ENCODE measurements at regions not wholly inside any gene's neighbourhood (a gene's known extent, or its start where the extent isn't known, plus 50 kb on each side); places are given as distances from the start of the nearest gene placed in this dataset.
"Not testable (repeated sequence)": the region's sequence is repeated elsewhere in the genome, so short reads cannot be mapped to it uniquely, and the experiment has no call there.

GRCh38 chr5:27854243-27854852 is 816.0 kb upstream of the CDH9 start:
- H3K9me3 Mint-ChIP-seq, result peaks cover 6 to 35% (median 16%) of the 10 kb centered on the region in 8 donors
- intact Hi-C loops (cut with micrococcal nuclease), result no loop called here

DNA sequence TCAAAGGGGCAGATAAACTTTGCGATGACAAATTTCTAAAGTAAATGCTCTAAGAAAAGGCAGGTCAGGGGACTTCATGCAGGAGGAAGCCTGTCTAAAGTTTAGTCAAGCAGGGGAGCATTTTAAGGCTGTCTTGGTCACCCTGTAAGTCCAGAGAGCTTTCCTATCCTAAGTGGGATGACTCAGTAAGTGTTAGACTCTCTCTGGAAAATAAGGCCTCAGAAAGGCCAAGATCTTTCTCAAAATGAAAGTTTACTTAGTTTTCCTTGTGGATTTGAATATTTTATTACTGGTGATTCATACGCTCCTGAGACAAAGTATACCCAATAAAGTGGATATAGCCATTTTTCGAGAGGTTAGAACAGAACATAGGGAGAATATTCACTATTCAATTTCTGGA is 806.9 kb upstream of the CDH9 start:
- peaks cover 4 to 19% (median 11%) of the 10 kb centered on the region in 8 donors for H3K9me3 Mint-ChIP-seq
- Histone ChIP-seq H3K4me1 (ENCODE audit: insufficient read depth, low read length) (no peaks in the 10 kb centered on the region), H3K4me3 (ENCODE audit: low read length in 2 of 2) (no peak overlapping the region), H3K27ac (ENCODE audit: low read depth, low read length) (no peak overlapping the region), H3K9me3 (ENCODE audit: control insufficient read depth in 1 of 2, low read length in 2 of 2) (no peaks in the 10 kb centered on the region), H3K27me3 (ENCODE audit: insufficient read depth, low read length) (no peaks in the 10 kb centered on the region), H3K36me3 (ENCODE audit: insufficient read depth, low read length) (no peaks in the 10 kb centered on the region)
- H3K36me3 Mint-ChIP-seq, result no peaks in the 10 kb centered on the region
- H3K27ac Mint-ChIP-seq, result no peak overlapping the region
- DNase-seq, result no peak
- ChIA-PET CTCF (ENCODE audit: partially characterized antibody) (no interaction called here), POLR2A (ENCODE audit: partially characterized antibody) (no interaction called here)
- intact Hi-C loops (cut with micrococcal nuclease), result no loop called here
- no peaks in the 10 kb centered on the region for H3K27me3 Mint-ChIP-seq
- H3K4me1 Mint-ChIP-seq, result no peaks in the 10 kb centered on the region
- no peak overlapping the region for H3K4me3 Mint-ChIP-seq

More at GRCh38 chr5:27854243-27854852, 816.0 kb upstream of the CDH9 start:
- no peaks in the 10 kb centered on the region for H3K36me3 Mint-ChIP-seq
- Histone ChIP-seq H3K4me3 (ENCODE audit: low read length in 2 of 2) (no peak overlapping the region), H3K9me3 (ENCODE audit: control insufficient read depth in 1 of 2, low read length in 2 of 2) (no peaks in the 10 kb centered on the region), H3K36me3 (ENCODE audit: insufficient read depth, low read length) (no peaks in the 10 kb centered on the region), H3K27ac (ENCODE audit: low read depth, low read length) (no peak overlapping the region), H3K27me3 (ENCODE audit: insufficient read depth, low read length) (no peaks in the 10 kb centered on the region), H3K4me1 (ENCODE audit: insufficient read depth, low read length) (no peaks in the 10 kb centered on the region)
- no peaks in the 10 kb centered on the region for H3K4me1 Mint-ChIP-seq
- no peaks in the 10 kb centered on the region for H3K27me3 Mint-ChIP-seq
- no peak overlapping the region for H3K27ac Mint-ChIP-seq
- ChIA-PET POLR2A (ENCODE audit: partially characterized antibody) (no interaction called here), CTCF (ENCODE audit: partially characterized antibody) (no interaction called here)
- DNase-seq, result no peak
- no peak overlapping the region for H3K4me3 Mint-ChIP-seq

DNA sequence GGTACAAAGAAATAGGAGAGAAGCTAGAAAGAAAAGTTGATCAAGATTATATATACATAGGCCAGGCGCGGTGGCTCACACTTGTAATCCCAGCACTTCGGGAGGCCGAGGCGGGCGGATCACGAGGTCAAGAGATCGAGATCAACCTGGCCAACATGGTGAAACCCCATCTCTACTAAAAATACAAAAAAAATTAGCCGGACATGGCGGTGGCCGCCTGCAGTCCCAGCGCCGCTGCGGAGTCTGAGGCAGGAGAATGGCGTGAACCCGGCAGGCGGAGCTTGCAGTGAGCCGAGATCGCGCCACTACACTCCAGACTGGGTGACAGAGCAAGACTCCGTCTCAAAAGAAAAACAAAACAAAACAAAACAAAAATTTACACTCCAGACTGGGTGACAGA is 798.3 kb upstream of the CDH9 start:
- peaks cover 0 to 25% (median 16%) of the 10 kb centered on the region in 8 donors for H3K9me3 Mint-ChIP-seq
- H3K4me3 ChIP-seq (ENCODE audit: low read length in 2 of 2); H3K9me3 ChIP-seq (ENCODE audit: control insufficient read depth in 1 of 2, low read length in 2 of 2); H3K27me3 Mint-ChIP-seq; H3K27ac Mint-ChIP-seq; POLR2A ChIA-PET (ENCODE audit: partially characterized antibody); H3K4me1 ChIP-seq (ENCODE audit: insufficient read depth, low read length); H3K36me3 Mint-ChIP-seq; DNase-seq; H3K36me3 ChIP-seq (ENCODE audit: insufficient read depth, low read length); CTCF ChIA-PET (ENCODE audit: partially characterized antibody); H3K27ac ChIP-seq (ENCODE audit: low read depth, low read length); H3K27me3 ChIP-seq (ENCODE audit: insufficient read depth, low read length); intact Hi-C loops (cut with micrococcal nuclease); H3K4me3 Mint-ChIP-seq; H3K4me1 Mint-ChIP-seq: not testable (repeated sequence)

- Mint-ChIP-seq H3K27me3 (no peaks in the 10 kb centered on the region), H3K36me3 (no peaks in the 10 kb centered on the region), H3K4me1 (no peaks in the 10 kb centered on the region), H3K9me3 (peaks cover 0 to 22% (median 12%) of the 10 kb centered on the region in 8 donors), H3K4me3 (no peak overlapping the region), H3K27ac (no peak overlapping the region)
- H3K27ac ChIP-seq (ENCODE audit: low read depth, low read length), result no peak overlapping the region
- no peaks in the 10 kb centered on the region for H3K4me1 ChIP-seq (ENCODE audit: insufficient read depth, low read length)
- H3K36me3 ChIP-seq (ENCODE audit: insufficient read depth, low read length), result no peaks in the 10 kb centered on the region
- H3K27me3 ChIP-seq (ENCODE audit: insufficient read depth, low read length), result no peaks in the 10 kb centered on the region
- no peak overlapping the region for H3K4me3 ChIP-seq (ENCODE audit: low read length in 2 of 2)
- peaks cover 0 to 6% of the 10 kb centered on the region in 2 donors for H3K9me3 ChIP-seq (ENCODE audit: control insufficient read depth in 1 of 2, low read length in 2 of 2)
- no peak for DNase-seq
- intact Hi-C loops (cut with micrococcal nuclease), result no loop called here
- POLR2A ChIA-PET (ENCODE audit: partially characterized antibody), result no interaction called here
- CTCF ChIA-PET (ENCODE audit: partially characterized antibody), result no interaction called here
These were observed 794.5 kb upstream of the CDH9 start for GRCh38 chr5:27832886-27833285.

GRCh38 chr5:27830546-27830945 is 792.2 kb upstream of the CDH9 start:
- ChIA-PET CTCF (ENCODE audit: partially characterized antibody) (no interaction called here), POLR2A (ENCODE audit: partially characterized antibody) (no interaction called here)
- no peaks in the 10 kb centered on the region for H3K4me1 Mint-ChIP-seq

GRCh38 chr5:27821681-27822080 is 783.3 kb upstream of the CDH9 start:
- ChIA-PET POLR2A (ENCODE audit: partially characterized antibody) (no interaction called here), CTCF (ENCODE audit: partially characterized antibody) (no interaction called here)
- intact Hi-C loops (cut with micrococcal nuclease), result no loop called here
- H3K27me3 ChIP-seq (ENCODE audit: insufficient read depth, low read length), result no peaks in the 10 kb centered on the region
- Mint-ChIP-seq H3K9me3 (peaks cover 4 to 19% (median 11%) of the 10 kb centered on the region in 8 donors), H3K36me3 (no peaks in the 10 kb centered on the region), H3K4me1 (no peaks in the 10 kb centered on the region), H3K27me3 (no peaks in the 10 kb centered on the region), H3K27ac (no peak overlapping the region), H3K4me3 (no peak overlapping the region)
- no peaks in the 10 kb centered on the region for H3K9me3 ChIP-seq (ENCODE audit: control insufficient read depth in 1 of 2, low read length in 2 of 2)
- H3K36me3 ChIP-seq (ENCODE audit: insufficient read depth, low read length), result no peaks in the 10 kb centered on the region
- no peak overlapping the region for H3K4me3 ChIP-seq (ENCODE audit: low read length in 2 of 2)
- DNase-seq, result no peak
- H3K27ac ChIP-seq (ENCODE audit: low read depth, low read length), result no peak overlapping the region
- H3K4me1 ChIP-seq (ENCODE audit: insufficient read depth, low read length), result no peaks in the 10 kb centered on the region

More at GRCh38 chr5:27830546-27830945, 792.2 kb upstream of the CDH9 start:
- DNase-seq, result no peak
- Histone ChIP-seq H3K4me1 (ENCODE audit: insufficient read depth, low read length) (no peaks in the 10 kb centered on the region), H3K9me3 (ENCODE audit: control insufficient read depth in 1 of 2, low read length in 2 of 2) (no peaks in the 10 kb centered on the region), H3K4me3 (ENCODE audit: low read length in 2 of 2) (no peak overlapping the region), H3K27ac (ENCODE audit: low read depth, low read length) (no peak overlapping the region), H3K36me3 (ENCODE audit: insufficient read depth, low read length) (no peaks in the 10 kb centered on the region), H3K27me3 (ENCODE audit: insufficient read depth, low read length) (no peaks in the 10 kb centered on the region)
- Mint-ChIP-seq H3K4me3 (no peak overlapping the region), H3K36me3 (no peaks in the 10 kb centered on the region), H3K27ac (no peak overlapping the region), H3K27me3 (no peaks in the 10 kb centered on the region), H3K9me3 (peaks cover 0 to 20% (median 7%) of the 10 kb centered on the region in 8 donors)
- intact Hi-C loops (cut with micrococcal nuclease), result no loop called here

- Histone ChIP-seq H3K27me3 (ENCODE audit: insufficient read depth, low read length) (no peaks in the 10 kb centered on the region), H3K4me1 (ENCODE audit: insufficient read depth, low read length) (no peaks in the 10 kb centered on the region), H3K4me3 (ENCODE audit: low read length in 2 of 2) (no peak overlapping the region), H3K36me3 (ENCODE audit: insufficient read depth, low read length) (no peaks in the 10 kb centered on the region), H3K27ac (ENCODE audit: low read depth, low read length) (no peak overlapping the region), H3K9me3 (ENCODE audit: control insufficient read depth in 1 of 2, low read length in 2 of 2) (no peaks in the 10 kb centered on the region)
- Mint-ChIP-seq H3K27ac (no peak overlapping the region), H3K27me3 (no peaks in the 10 kb centered on the region), H3K9me3 (peaks cover 5 to 24% (median 13%) of the 10 kb centered on the region in 8 donors), H3K4me3 (no peak overlapping the region), H3K4me1 (no peaks in the 10 kb centered on the region), H3K36me3 (no peaks in the 10 kb centered on the region)
- no peak for DNase-seq
- intact Hi-C loops (cut with micrococcal nuclease), result no loop called here
- CTCF ChIA-PET (ENCODE audit: partially characterized antibody), result no interaction called here
- POLR2A ChIA-PET (ENCODE audit: partially characterized antibody), result no interaction called here
These were observed 780.5 kb upstream of the CDH9 start for GRCh38 chr5:27818888-27819287.

DNA sequence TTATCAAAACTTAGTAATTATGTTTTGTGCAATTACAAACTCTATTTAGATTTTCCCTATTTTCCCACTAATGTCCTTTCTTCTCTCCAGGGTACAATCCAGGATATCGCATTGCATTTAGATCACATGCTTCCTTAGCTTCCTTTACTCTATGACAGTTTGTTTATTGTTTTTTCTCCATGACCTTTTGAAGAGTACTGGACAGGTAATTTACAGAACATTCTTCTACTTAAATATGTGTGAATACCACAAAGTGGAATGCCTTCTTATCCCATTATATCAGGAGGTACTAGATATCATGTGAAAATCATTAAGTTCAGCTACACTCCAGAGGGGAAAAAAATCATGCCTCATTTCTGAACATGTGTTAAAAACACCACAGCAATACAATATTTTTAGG is 776.6 kb upstream of the CDH9 start:
- no peaks in the 10 kb centered on the region for H3K27me3 ChIP-seq (ENCODE audit: insufficient read depth, low read length)
- no peak overlapping the region for H3K27ac Mint-ChIP-seq
- no peaks in the 10 kb centered on the region for H3K4me1 ChIP-seq (ENCODE audit: insufficient read depth, low read length)
- H3K4me3 ChIP-seq (ENCODE audit: low read length in 2 of 2), result no peak overlapping the region
- no peak for DNase-seq
- intact Hi-C loops (cut with micrococcal nuclease), result no loop called here
- H3K36me3 Mint-ChIP-seq, result no peaks in the 10 kb centered on the region
- H3K9me3 Mint-ChIP-seq, result peaks cover 5 to 23% (median 11%) of the 10 kb centered on the region in 8 donors
- CTCF ChIA-PET (ENCODE audit: partially characterized antibody), result no interaction called here
- no peak overlapping the region for H3K27ac ChIP-seq (ENCODE audit: low read depth, low read length)
- H3K4me3 Mint-ChIP-seq, result no peak overlapping the region
- no peaks in the 10 kb centered on the region for H3K4me1 Mint-ChIP-seq
- H3K27me3 Mint-ChIP-seq, result no peaks in the 10 kb centered on the region
- POLR2A ChIA-PET (ENCODE audit: partially characterized antibody), result no interaction called here
- no peaks in the 10 kb centered on the region for H3K9me3 ChIP-seq (ENCODE audit: control insufficient read depth in 1 of 2, low read length in 2 of 2)
- no peaks in the 10 kb centered on the region for H3K36me3 ChIP-seq (ENCODE audit: insufficient read depth, low read length)

Measured in CD4-positive, alpha-beta memory T cell (primary cell).